Activated CD8-positive, alpha-beta T cell treated with anti-CD3 and anti-CD28 coated beads, Interleukin-2, amount 10 ng/mL, durations not matched to agents 7 days and 5 days (primary cell): ENCODE measurements at regions not wholly inside any gene's neighbourhood (a gene's known extent, or its start where the extent isn't known, plus 50 kb on each side); places are given as distances from the start of the nearest gene placed in this dataset.
"Not testable (repeated sequence)": the region's sequence is repeated elsewhere in the genome, so short reads cannot be mapped to it uniquely, and the experiment has no call there.

ENCODE experiments used
- ATAC-seq: fragments of 150-1000 bp; cut with Tn5 transposase; one replicate; pipeline ENCODE4 v1.10.0; 2021; ENCODE audit warnings: moderate library complexity
- CTCF ChIA-PET: fragments of 350-600 bp; sonication (Branson Sonifier 250); formaldehyde crosslinking; loops from one replicate; lab custom pipeline; 2021; ENCODE audit warnings: antibody characterized with exemption; lab: Charles Lee
- POLR2A ChIA-PET: fragments of 350-600 bp; sonication (Branson Sonifier 250); formaldehyde crosslinking; loops from one replicate; lab custom pipeline; 2021; ENCODE audit warnings: antibody characterized with exemption; lab: Charles Lee
- DNase-seq: peaks from one replicate; pipeline ENCODE4 v3.0.0-alpha.2; 2020
- H3K27ac Mint-ChIP-seq: one replicate; pipeline ENCODE4 v1.8.0; 2021; ENCODE audit warnings: mild to moderate bottlenecking, mixed read lengths
- H3K27me3 Mint-ChIP-seq: one replicate; pipeline ENCODE4 v1.8.0; 2021; ENCODE audit warnings: low read depth, mixed read lengths
- H3K36me3 Mint-ChIP-seq: one replicate; pipeline ENCODE4 v1.8.0; 2021; ENCODE audit warnings: low read depth, mixed read lengths
- H3K4me1 Mint-ChIP-seq: one replicate; pipeline ENCODE4 v1.8.0; 2021; ENCODE audit warnings: low read depth, mixed read lengths
- H3K4me3 Mint-ChIP-seq: one replicate; pipeline ENCODE4 v1.8.0; 2021; ENCODE audit warnings: mild to moderate bottlenecking, mixed read lengths
- H3K9me3 Mint-ChIP-seq: one replicate; pipeline ENCODE4 v1.8.0; 2022; ENCODE audit warnings: mixed read lengths; ENCODE audit not compliant: insufficient read depth

GRCh38 chr15:53031469-53031868, 241.3 kb upstream of the ONECUT1 start:
- no peak overlapping the region for H3K27ac Mint-ChIP-seq
- H3K9me3 Mint-ChIP-seq = no peaks in the 10 kb centered on the region
- ChIA-PET CTCF (no interaction called here), POLR2A (no interaction called here)
- no peak for ATAC-seq
- DNase-seq = no peak
- no peak overlapping the region for H3K4me3 Mint-ChIP-seq
- no peaks in the 10 kb centered on the region for H3K27me3 Mint-ChIP-seq
- no peaks in the 10 kb centered on the region for H3K36me3 Mint-ChIP-seq
- H3K4me1 Mint-ChIP-seq = no peaks in the 10 kb centered on the region

GRCh38 chr15:53022788-53023187, 232.7 kb upstream of the ONECUT1 start:
- DNase-seq = no peak
- CTCF ChIA-PET = interaction anchor here (0.8 kb wide), 1 partner anchor 406 kb away, joined by 3 read pairs; no protein-coding TSS in a partner anchor
- peaks cover 3% of the 10 kb centered on the region for H3K27me3 Mint-ChIP-seq
- no peaks in the 10 kb centered on the region for H3K4me1 Mint-ChIP-seq
- no peaks in the 10 kb centered on the region for H3K36me3 Mint-ChIP-seq
- H3K9me3 Mint-ChIP-seq = no peaks in the 10 kb centered on the region
- no peak overlapping the region for H3K4me3 Mint-ChIP-seq
- POLR2A ChIA-PET = interaction anchor here (0.6 kb wide), 1 partner anchor 33 kb away, joined by 4 read pairs; no protein-coding TSS in a partner anchor
- no peak overlapping the region for H3K27ac Mint-ChIP-seq
- ATAC-seq = no peak

- CTCF ChIA-PET = no interaction called here
- Mint-ChIP-seq H3K27ac (no peak overlapping the region), H3K27me3 (no peaks in the 10 kb centered on the region), H3K4me1 (no peaks in the 10 kb centered on the region), H3K4me3 (no peak overlapping the region), H3K9me3 (no peaks in the 10 kb centered on the region), H3K36me3 (no peaks in the 10 kb centered on the region)
- DNase-seq = no peak
- no peak for ATAC-seq
- POLR2A ChIA-PET = no interaction called here
These were observed 223.2 kb upstream of the ONECUT1 start for GRCh38 chr15:53013329-53013728.

GRCh38 chr15:53011779-53012178, 221.6 kb upstream of the ONECUT1 start:
- DNase-seq, H3K4me3 Mint-ChIP-seq, H3K27ac Mint-ChIP-seq, H3K36me3 Mint-ChIP-seq, H3K9me3 Mint-ChIP-seq, CTCF ChIA-PET, ATAC-seq, H3K27me3 Mint-ChIP-seq, POLR2A ChIA-PET, H3K4me1 Mint-ChIP-seq: not testable (repeated sequence)

- no peaks in the 10 kb centered on the region for H3K9me3 Mint-ChIP-seq
- POLR2A ChIA-PET = no interaction called here
- no peak overlapping the region for H3K27ac Mint-ChIP-seq
- DNase-seq (no peak), ATAC-seq (no peak)
- CTCF ChIA-PET = no interaction called here
- H3K4me3 Mint-ChIP-seq = no peak overlapping the region
- H3K27me3 Mint-ChIP-seq = no peaks in the 10 kb centered on the region
- no peaks in the 10 kb centered on the region for H3K36me3 Mint-ChIP-seq
- no peaks in the 10 kb centered on the region for H3K4me1 Mint-ChIP-seq
These were observed 219.0 kb upstream of the ONECUT1 start for GRCh38 chr15:53009093-53009492.

- no peak overlapping the region for H3K27ac Mint-ChIP-seq
- no peak overlapping the region for H3K4me3 Mint-ChIP-seq
- no peaks in the 10 kb centered on the region for H3K27me3 Mint-ChIP-seq
- no peaks in the 10 kb centered on the region for H3K4me1 Mint-ChIP-seq
- no peaks in the 10 kb centered on the region for H3K36me3 Mint-ChIP-seq
- ChIA-PET CTCF (no interaction called here), POLR2A (no interaction called here)
- no peak for ATAC-seq
- DNase-seq = no peak
- no peaks in the 10 kb centered on the region for H3K9me3 Mint-ChIP-seq
These were observed 210.3 kb upstream of the ONECUT1 start for GRCh38 chr15:53000409-53000808.

- H3K36me3 Mint-ChIP-seq = no peaks in the 10 kb centered on the region
- no peaks in the 10 kb centered on the region for H3K27me3 Mint-ChIP-seq
- no peak for ATAC-seq
- H3K9me3 Mint-ChIP-seq = no peaks in the 10 kb centered on the region
- H3K4me1 Mint-ChIP-seq = no peaks in the 10 kb centered on the region
- no peak overlapping the region for H3K4me3 Mint-ChIP-seq
- POLR2A ChIA-PET = no interaction called here
- no peak overlapping the region for H3K27ac Mint-ChIP-seq
- CTCF ChIA-PET = no interaction called here
- no peak for DNase-seq
These were observed 207.0 kb upstream of the ONECUT1 start for GRCh38 chr15:52997123-52997522.

GRCh38 chr15:52994290-52994689, 204.2 kb upstream of the ONECUT1 start:
- Mint-ChIP-seq H3K4me1 (no peaks in the 10 kb centered on the region), H3K36me3 (no peaks in the 10 kb centered on the region), H3K27ac (no peak overlapping the region), H3K4me3 (no peak overlapping the region), H3K9me3 (no peaks in the 10 kb centered on the region), H3K27me3 (no peaks in the 10 kb centered on the region)
- no peak for DNase-seq
- no peak for ATAC-seq
- ChIA-PET CTCF (no interaction called here), POLR2A (no interaction called here)

- CTCF ChIA-PET = no interaction called here
- POLR2A ChIA-PET = no interaction called here
- Mint-ChIP-seq H3K36me3 (no peaks in the 10 kb centered on the region), H3K27me3 (no peaks in the 10 kb centered on the region), H3K9me3 (no peaks in the 10 kb centered on the region), H3K4me3 (no peak overlapping the region), H3K27ac (no peak overlapping the region), H3K4me1 (no peaks in the 10 kb centered on the region)
- DNase-seq = no peak
- ATAC-seq = no peak
These were observed 194.4 kb upstream of the ONECUT1 start for GRCh38 chr15:52984507-52984906.

- Mint-ChIP-seq H3K4me1 (no peaks in the 10 kb centered on the region), H3K27me3 (no peaks in the 10 kb centered on the region), H3K36me3 (no peaks in the 10 kb centered on the region), H3K9me3 (no peaks in the 10 kb centered on the region), H3K27ac (no peak overlapping the region), H3K4me3 (no peak overlapping the region)
- ChIA-PET POLR2A (no interaction called here), CTCF (no interaction called here)
- ATAC-seq (no peak), DNase-seq (no peak)
These were observed 190.3 kb upstream of the ONECUT1 start for GRCh38 chr15:52980446-52980845.

GRCh38 chr15:52976516-52977075, 186.5 kb upstream of the ONECUT1 start:
- H3K4me3 Mint-ChIP-seq = no peak overlapping the region
- no peaks in the 10 kb centered on the region for H3K4me1 Mint-ChIP-seq
- H3K27me3 Mint-ChIP-seq = no peaks in the 10 kb centered on the region
- H3K27ac Mint-ChIP-seq = no peak overlapping the region
- ATAC-seq = no peak
- H3K36me3 Mint-ChIP-seq = no peaks in the 10 kb centered on the region
- DNase-seq = no peak
- ChIA-PET CTCF (no interaction called here), POLR2A (no interaction called here)
- H3K9me3 Mint-ChIP-seq = no peaks in the 10 kb centered on the region

- Mint-ChIP-seq H3K4me1 (no peaks in the 10 kb centered on the region), H3K27ac (no peak overlapping the region)
- POLR2A ChIA-PET = no interaction called here
These were observed 185.9 kb upstream of the ONECUT1 start for GRCh38 chr15:52975941-52976449.

GRCh38 chr15:52963865-52964264, 173.7 kb upstream of the ONECUT1 start:
- no peaks in the 10 kb centered on the region for H3K9me3 Mint-ChIP-seq
- H3K27ac Mint-ChIP-seq = no peak overlapping the region

More at GRCh38 chr15:52975941-52976449, 185.9 kb upstream of the ONECUT1 start:
- no peaks in the 10 kb centered on the region for H3K9me3 Mint-ChIP-seq
- no peak overlapping the region for H3K4me3 Mint-ChIP-seq
- CTCF ChIA-PET = no interaction called here
- no peak for DNase-seq
- no peaks in the 10 kb centered on the region for H3K36me3 Mint-ChIP-seq
- ATAC-seq = no peak
- H3K27me3 Mint-ChIP-seq = no peaks in the 10 kb centered on the region

More at GRCh38 chr15:52963865-52964264, 173.7 kb upstream of the ONECUT1 start:
- Mint-ChIP-seq H3K4me3 (no peak overlapping the region), H3K36me3 (no peaks in the 10 kb centered on the region), H3K4me1 (no peaks in the 10 kb centered on the region), H3K27me3 (no peaks in the 10 kb centered on the region)
- DNase-seq = no peak
- ATAC-seq = no peak
- ChIA-PET CTCF (no interaction called here), POLR2A (no interaction called here)
